Activated T-helper 1 cell treated with anti-CD3 and anti-CD28 coated beads, Interleukin-12 subunit alpha, Interleukin-12 subunit beta, Interleukin-2, Interleukin-4 antibody, amounts not matched to agents 30 ng/mL and 10 ng/mL and 1 ng/mL, durations not matched to agents 14 hours and 24 hours and 36 hours (primary cell): ENCODE measurements at regions not wholly inside any gene's neighbourhood (a gene's known extent, or its start where the extent isn't known, plus 50 kb on each side); places are given as distances from the start of the nearest gene placed in this dataset.
"Not testable (repeated sequence)": the region's sequence is repeated elsewhere in the genome, so short reads cannot be mapped to it uniquely, and the experiment has no call there.

Source experiments
- DNase-seq: peaks from one replicate; pipeline ENCODE4 v3.0.0; 2021; ENCODE audit warnings: low spot score
- H3K27ac Mint-ChIP-seq: one replicate; pipeline ENCODE4 v1.8.0; 2021; ENCODE audit warnings: mild to moderate bottlenecking, mixed read lengths
- H3K27me3 Mint-ChIP-seq: one replicate; pipeline ENCODE4 v1.8.0; 2022; ENCODE audit warnings: mild to moderate bottlenecking, moderate library complexity, mixed read lengths; ENCODE audit not compliant: insufficient read depth
- H3K36me3 Mint-ChIP-seq: one replicate; pipeline ENCODE4 v1.8.0; 2021; ENCODE audit warnings: low read depth, mixed read lengths
- H3K4me1 Mint-ChIP-seq: one replicate; pipeline ENCODE4 v1.8.0; 2021; ENCODE audit warnings: low read depth, mixed read lengths
- H3K4me3 Mint-ChIP-seq: one replicate; pipeline ENCODE4 v1.8.0; 2021; ENCODE audit warnings: mild to moderate bottlenecking, moderate library complexity, mixed read lengths
- H3K9me3 Mint-ChIP-seq: one replicate; pipeline ENCODE4 v1.8.0; 2021; ENCODE audit warnings: mixed read lengths
- intact Hi-C: fragments of 100-400 bp; cut with micrococcal nuclease; formaldehyde crosslinking; loops from one replicate; pipeline ENCODE4 v1.15.1; 2024

DNA sequence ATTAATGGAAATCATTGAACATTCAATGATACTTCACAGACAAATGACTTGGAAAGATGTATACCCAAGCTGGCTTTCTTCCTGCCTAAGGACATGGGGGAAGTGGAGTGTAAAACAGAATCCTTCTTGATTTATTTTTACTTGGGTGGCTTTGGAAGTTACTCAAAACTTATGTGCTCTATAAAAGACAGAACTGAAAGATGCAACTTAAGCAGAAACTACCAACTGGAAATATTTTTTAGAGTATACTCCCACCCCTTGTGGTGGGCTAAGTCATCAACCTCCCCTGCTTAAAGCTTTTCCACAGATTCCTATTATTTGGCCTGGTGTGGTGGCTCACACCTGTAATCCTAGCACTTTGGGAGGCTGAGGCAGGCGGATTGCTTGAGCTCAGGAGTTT lies 126.0 kb upstream of the ATP2B1 start:
- DNase-seq = no peak
- Mint-ChIP-seq H3K27me3 (peaks cover 4% of the 10 kb centered on the region), H3K27ac (no peak overlapping the region), H3K4me3 (no peak overlapping the region), H3K9me3 (no peaks in the 10 kb centered on the region), H3K4me1 (no peaks in the 10 kb centered on the region), H3K36me3 (no peaks in the 10 kb centered on the region)
- intact Hi-C loops = no loop called here

DNA sequence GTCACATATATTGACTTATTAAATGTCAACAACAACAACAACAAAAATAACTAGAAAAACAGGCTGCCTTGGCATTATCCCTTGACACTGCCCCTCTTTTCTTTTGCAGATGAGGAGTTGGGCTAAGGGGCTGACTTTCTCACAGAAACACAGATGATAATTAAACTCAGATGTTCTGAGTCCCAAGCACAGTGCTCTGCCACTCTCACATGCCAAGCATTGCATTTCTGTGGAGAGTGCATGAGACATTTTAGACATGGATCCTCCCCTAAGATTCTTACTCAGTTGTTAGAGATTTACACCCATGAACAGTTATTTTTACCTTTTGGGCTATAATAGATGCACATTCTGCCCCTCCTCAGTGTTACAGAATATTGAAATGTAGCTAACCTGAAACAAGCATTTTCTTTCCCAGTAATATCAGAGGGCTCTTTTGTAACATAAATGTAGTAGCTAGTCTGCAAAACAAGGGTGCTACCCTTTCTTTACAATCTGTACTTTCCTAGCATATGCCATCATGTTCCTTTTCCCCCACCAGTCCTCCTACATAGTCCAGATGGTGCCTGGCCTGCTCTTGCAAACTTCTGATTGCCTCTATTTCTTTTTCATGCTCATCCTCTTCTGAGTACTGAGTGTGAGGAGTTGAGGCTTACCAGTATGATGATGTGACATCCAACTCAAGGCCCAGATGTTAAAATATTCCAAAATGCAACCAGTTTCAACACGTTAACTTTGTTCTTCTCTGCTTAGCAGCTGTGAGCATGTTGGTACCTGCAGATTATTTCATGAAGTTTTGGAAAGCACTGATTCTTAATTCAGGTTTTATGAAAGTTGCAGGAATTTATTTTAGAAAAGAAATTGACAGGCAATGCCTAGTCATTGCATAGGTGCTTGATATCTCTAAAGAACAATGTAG lies 125.0 kb upstream of the ATP2B1 start:
- H3K9me3 Mint-ChIP-seq = no peaks in the 10 kb centered on the region
- no peaks in the 10 kb centered on the region for H3K4me1 Mint-ChIP-seq
- H3K27ac Mint-ChIP-seq = no peak overlapping the region
- no peak for DNase-seq
- no peaks in the 10 kb centered on the region for H3K36me3 Mint-ChIP-seq
- peaks cover 4% of the 10 kb centered on the region for H3K27me3 Mint-ChIP-seq
- no peak overlapping the region for H3K4me3 Mint-ChIP-seq
- intact Hi-C loops = no loop called here

DNA sequence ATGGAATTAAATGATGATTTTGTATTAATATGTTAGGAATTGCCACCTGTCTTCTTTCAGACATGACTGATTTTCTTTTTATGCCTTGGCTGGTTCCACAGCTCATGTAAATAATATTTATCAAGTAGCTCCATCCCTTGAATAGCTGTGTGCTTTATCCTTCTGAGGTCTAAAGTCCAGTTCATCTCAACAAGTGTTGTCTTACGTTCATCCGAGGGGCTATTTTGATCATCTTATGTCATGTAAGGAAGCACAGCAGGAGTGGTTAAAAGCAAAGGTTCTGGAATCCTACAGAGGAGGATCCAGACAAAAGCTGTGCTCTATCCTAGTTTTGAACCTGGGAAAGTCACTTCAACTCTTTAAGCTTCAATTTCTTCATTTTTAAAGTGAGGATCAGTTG lies 123.7 kb upstream of the ATP2B1 start:
- Mint-ChIP-seq H3K27me3 (peaks cover 4% of the 10 kb centered on the region), H3K27ac (no peak overlapping the region), H3K4me1 (no peaks in the 10 kb centered on the region), H3K4me3 (no peak overlapping the region), H3K9me3 (no peaks in the 10 kb centered on the region), H3K36me3 (no peaks in the 10 kb centered on the region)
- DNase-seq = no peak
- intact Hi-C loops = no loop called here

DNA sequence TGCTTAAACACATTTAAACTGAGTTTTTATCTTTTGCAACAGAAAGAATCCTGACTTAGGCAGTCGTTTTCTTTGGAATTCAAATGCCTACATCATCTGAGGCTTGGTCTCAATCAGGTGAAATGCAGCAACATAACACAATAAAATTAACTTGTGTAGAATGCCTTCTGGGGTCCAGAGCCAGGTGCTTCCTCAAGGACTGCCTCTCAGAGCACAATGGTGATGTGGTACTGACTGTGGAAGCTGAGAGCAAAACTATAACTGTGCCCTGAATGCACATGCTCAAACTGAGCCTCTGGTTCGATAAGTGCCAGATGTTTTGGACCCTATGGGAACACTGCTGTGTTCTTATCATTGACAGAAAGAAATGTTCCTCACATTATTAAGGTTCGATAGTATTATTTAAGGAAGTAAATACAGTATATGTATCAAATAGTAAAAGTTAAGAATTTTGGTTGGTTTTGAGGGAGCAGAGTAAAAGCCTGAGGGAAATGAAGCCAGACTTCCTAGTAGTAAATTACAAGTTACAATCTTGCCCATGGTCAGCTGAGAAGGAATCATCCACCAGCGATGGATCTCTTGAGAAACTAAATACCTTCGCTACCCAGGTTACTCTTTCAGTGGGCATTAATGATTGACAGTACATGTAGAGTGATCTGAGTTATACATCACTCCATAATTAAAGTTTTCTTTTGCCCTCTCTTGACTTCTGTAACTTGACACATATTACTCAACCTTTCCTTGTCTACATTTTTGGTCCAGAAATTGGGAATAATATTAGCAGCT lies 122.9 kb upstream of the ATP2B1 start:
- Mint-ChIP-seq H3K9me3 (no peaks in the 10 kb centered on the region), H3K36me3 (no peaks in the 10 kb centered on the region), H3K4me3 (no peak overlapping the region), H3K27ac (no peak overlapping the region), H3K4me1 (no peaks in the 10 kb centered on the region), H3K27me3 (peaks cover 4% of the 10 kb centered on the region)
- no peak for DNase-seq
- intact Hi-C loops = no loop called here

DNA sequence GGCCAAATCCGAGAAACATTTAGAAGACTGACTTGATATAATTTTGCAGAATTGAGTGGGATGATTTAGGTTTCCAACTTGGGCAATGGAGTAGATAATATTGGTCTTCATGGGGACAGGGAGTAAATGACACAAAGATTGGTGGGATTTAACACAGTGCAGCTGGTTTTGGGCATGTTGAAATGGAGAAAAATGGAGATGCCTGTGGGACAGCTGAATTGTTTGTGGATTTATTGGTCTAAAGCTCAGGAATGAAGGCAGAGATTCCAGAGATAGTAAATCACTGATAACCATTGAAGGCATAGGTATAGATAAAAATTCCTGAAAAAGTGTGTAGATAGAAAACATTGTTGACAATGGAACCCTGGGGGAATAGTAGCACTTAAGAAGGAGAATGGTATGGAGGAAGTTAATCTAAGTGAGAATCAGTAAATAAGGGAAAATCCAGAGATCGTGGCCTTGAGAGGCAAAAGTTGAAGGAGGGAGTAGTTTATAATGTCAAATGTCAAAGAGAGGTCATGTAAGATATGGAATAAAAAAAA lies 120.9 kb upstream of the ATP2B1 start:
- intact Hi-C loops = no loop called here
- DNase-seq = no peak
- no peaks in the 10 kb centered on the region for H3K36me3 Mint-ChIP-seq
- no peaks in the 10 kb centered on the region for H3K4me1 Mint-ChIP-seq
- peaks cover 2% of the 10 kb centered on the region for H3K27me3 Mint-ChIP-seq
- H3K27ac Mint-ChIP-seq = no peak overlapping the region
- no peak overlapping the region for H3K4me3 Mint-ChIP-seq
- no peaks in the 10 kb centered on the region for H3K9me3 Mint-ChIP-seq

GRCh38 chr12:89828575-89828974 lies 119.9 kb upstream of the ATP2B1 start:
- no peak for DNase-seq
- Mint-ChIP-seq H3K36me3 (no peaks in the 10 kb centered on the region), H3K4me3 (no peak overlapping the region), H3K27ac (no peak overlapping the region), H3K4me1 (no peaks in the 10 kb centered on the region), H3K27me3 (peaks cover 2% of the 10 kb centered on the region), H3K9me3 (no peaks in the 10 kb centered on the region)
- intact Hi-C loops = no loop called here

- peaks cover 2% of the 10 kb centered on the region for H3K27me3 Mint-ChIP-seq
- H3K4me1 Mint-ChIP-seq = no peaks in the 10 kb centered on the region
Measured at GRCh38 chr12:89827592-89827991, 119.0 kb upstream of the ATP2B1 start.

GRCh38 chr12:89826468-89826867 lies 117.8 kb upstream of the ATP2B1 start:
- no peaks in the 10 kb centered on the region for H3K4me1 Mint-ChIP-seq
- H3K4me3 Mint-ChIP-seq = no peak overlapping the region
- H3K27me3 Mint-ChIP-seq = peaks cover 1% of the 10 kb centered on the region
- intact Hi-C loops = no loop called here
- no peak for DNase-seq
- H3K9me3 Mint-ChIP-seq = no peaks in the 10 kb centered on the region
- no peak overlapping the region for H3K27ac Mint-ChIP-seq
- H3K36me3 Mint-ChIP-seq = no peaks in the 10 kb centered on the region

More at GRCh38 chr12:89827592-89827991, 119.0 kb upstream of the ATP2B1 start:
- H3K36me3 Mint-ChIP-seq = no peaks in the 10 kb centered on the region
- intact Hi-C loops = no loop called here
- no peak for DNase-seq
- no peak overlapping the region for H3K4me3 Mint-ChIP-seq
- H3K27ac Mint-ChIP-seq = no peak overlapping the region
- H3K9me3 Mint-ChIP-seq = no peaks in the 10 kb centered on the region

GRCh38 chr12:89825591-89826449 lies 117.2 kb upstream of the ATP2B1 start:
- Mint-ChIP-seq H3K36me3 (no peaks in the 10 kb centered on the region), H3K9me3 (no peaks in the 10 kb centered on the region), H3K4me3 (no peak overlapping the region), H3K27ac (no peak overlapping the region), H3K27me3 (no peaks in the 10 kb centered on the region), H3K4me1 (no peaks in the 10 kb centered on the region)
- intact Hi-C loops = no loop called here
- no peak for DNase-seq

GRCh38 chr12:89824822-89825221 lies 116.2 kb upstream of the ATP2B1 start:
- Mint-ChIP-seq H3K36me3 (no peaks in the 10 kb centered on the region), H3K9me3 (no peaks in the 10 kb centered on the region), H3K27ac (no peak overlapping the region), H3K27me3 (no peaks in the 10 kb centered on the region), H3K4me3 (no peak overlapping the region), H3K4me1 (no peaks in the 10 kb centered on the region)
- intact Hi-C loops = no loop called here
- no peak for DNase-seq

DNA sequence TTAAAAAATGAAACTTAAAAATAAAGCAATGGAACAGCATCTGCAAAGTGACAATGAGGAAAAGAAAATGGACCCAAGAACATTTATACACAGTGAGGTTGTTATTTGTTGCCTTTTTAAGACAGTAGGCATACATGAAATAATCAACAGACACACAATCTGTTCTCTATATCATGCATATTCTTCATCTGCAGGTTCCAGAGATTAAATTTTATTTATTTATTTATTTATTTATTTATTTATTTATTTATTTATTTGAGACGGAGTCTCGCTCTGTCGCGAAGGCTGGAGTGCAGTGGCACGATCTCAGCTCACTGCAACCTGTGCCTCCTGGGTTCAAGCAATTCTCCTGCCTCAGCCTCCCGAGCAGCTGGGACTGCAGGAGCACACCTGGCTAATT lies 114.4 kb upstream of the ATP2B1 start:
- H3K9me3 Mint-ChIP-seq, H3K4me3 Mint-ChIP-seq, H3K27ac Mint-ChIP-seq, H3K4me1 Mint-ChIP-seq, DNase-seq, H3K36me3 Mint-ChIP-seq, H3K27me3 Mint-ChIP-seq, intact Hi-C loops: not testable (repeated sequence)

DNA sequence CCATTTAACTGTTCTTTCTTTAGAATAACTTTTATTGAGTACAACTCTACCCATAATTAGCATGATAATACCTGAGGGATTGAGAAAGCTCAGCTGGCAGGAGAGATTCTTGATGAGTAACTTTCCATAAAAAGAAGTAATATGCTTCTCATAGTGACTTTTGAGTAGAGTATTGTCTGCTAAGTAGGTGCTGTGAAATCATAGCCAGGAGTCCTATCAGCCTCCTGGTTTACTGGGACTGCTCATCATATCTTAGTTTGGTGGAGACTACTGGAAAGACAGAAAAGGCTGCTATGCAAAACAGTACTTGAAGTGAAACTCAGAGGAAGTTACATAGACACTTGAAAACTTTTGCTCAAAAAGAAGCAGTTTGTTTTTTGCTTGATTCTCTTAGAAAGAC lies 113.3 kb upstream of the ATP2B1 start:
- no peaks in the 10 kb centered on the region for H3K9me3 Mint-ChIP-seq
- no peak for DNase-seq
- no peak overlapping the region for H3K4me3 Mint-ChIP-seq
- no peaks in the 10 kb centered on the region for H3K4me1 Mint-ChIP-seq
- intact Hi-C loops = no loop called here
- no peaks in the 10 kb centered on the region for H3K36me3 Mint-ChIP-seq
- H3K27ac Mint-ChIP-seq = no peak overlapping the region
- no peaks in the 10 kb centered on the region for H3K27me3 Mint-ChIP-seq
